ENCODE measurements at regions not wholly inside any gene's neighbourhood (a gene's known extent, or its start where the extent isn't known, plus 50 kb on each side); places are given as distances from the start of the nearest gene placed in this dataset.

DNA sequence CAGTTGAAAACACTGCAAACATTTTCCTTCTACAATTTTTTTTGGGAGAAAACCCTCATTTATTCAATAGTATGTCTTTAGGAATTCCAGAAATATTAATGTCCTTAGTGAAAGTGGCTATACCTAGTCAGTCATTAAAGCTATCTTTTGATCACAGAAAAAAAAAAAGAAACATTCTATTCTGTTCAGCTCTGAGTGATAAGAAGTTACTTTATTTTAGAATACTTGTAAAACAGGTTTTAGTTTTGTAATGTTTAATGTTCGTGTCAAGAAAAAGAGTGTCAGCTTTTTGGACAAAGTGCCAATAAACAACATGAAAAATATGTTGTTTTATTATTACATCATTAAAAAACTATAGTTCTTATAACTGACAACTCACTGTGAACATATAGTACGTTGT, 240.4 kb downstream of the OGFRL1 start:
- TF ChIP-seq, protein P1, sequence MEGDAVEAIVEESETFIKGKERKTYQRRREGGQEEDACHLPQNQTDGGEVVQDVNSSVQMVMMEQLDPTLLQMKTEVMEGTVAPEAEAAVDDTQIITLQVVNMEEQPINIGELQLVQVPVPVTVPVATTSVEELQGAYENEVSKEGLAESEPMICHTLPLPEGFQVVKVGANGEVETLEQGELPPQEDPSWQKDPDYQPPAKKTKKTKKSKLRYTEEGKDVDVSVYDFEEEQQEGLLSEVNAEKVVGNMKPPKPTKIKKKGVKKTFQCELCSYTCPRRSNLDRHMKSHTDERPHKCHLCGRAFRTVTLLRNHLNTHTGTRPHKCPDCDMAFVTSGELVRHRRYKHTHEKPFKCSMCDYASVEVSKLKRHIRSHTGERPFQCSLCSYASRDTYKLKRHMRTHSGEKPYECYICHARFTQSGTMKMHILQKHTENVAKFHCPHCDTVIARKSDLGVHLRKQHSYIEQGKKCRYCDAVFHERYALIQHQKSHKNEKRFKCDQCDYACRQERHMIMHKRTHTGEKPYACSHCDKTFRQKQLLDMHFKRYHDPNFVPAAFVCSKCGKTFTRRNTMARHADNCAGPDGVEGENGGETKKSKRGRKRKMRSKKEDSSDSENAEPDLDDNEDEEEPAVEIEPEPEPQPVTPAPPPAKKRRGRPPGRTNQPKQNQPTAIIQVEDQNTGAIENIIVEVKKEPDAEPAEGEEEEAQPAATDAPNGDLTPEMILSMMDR (IDR thresholded peaks at IDR 0.05; ENCODE audit: low read depth, low read length, poor library complexity, severe bottlenecking): no peak
- TF ChIP-seq EZH2phosphoT487 (IDR thresholded peaks at IDR 0.05; ENCODE audit: borderline replicate concordance, low read length): no peak

All from DOHH2 (cell line).